SU-DHL-6 (cell line): ENCODE measurements at regions not wholly inside any gene's neighbourhood (a gene's known extent, or its start where the extent isn't known, plus 50 kb on each side); places are given as distances from the start of the nearest gene placed in this dataset.

Source experiments
- CTCF ChIP-seq: fragments of 200-600 bp; sonication (generic); IDR thresholded peaks from one replicate; pipeline ENCODE4 v1.5.1; 2017; ENCODE audit warnings: antibody characterized with exemption, mild to moderate bottlenecking, low read length, moderate library complexity; ENCODE audit not compliant: insufficient read depth, poor library complexity, severe bottlenecking
- EZH2phosphoT487 ChIP-seq: fragments of 200-600 bp; sonication (generic), shearing (Covaris generic); conservative IDR thresholded peaks from 2 replicates; pipeline ENCODE4 v1.6.1; 2018; ENCODE audit warnings: mild to moderate bottlenecking, antibody characterized with exemption, low read length, moderate library complexity, mixed read lengths

- TF ChIP-seq CTCF (no peak), EZH2phosphoT487 (no peak)
Measured at GRCh38 chr15:26391567-26392194, 381.2 kb downstream of the GABRB3 start.
